ENCODE measurements at regions not wholly inside any gene's neighbourhood (a gene's known extent, or its start where the extent isn't known, plus 50 kb on each side); places are given as distances from the start of the nearest gene placed in this dataset.

- no peak overlapping the region for H3K4me3 ChIP-seq (ENCODE audit: low read length)
- 76% methylated on average over 2 of the region's 2 CpGs for WGBS (ENCODE audit: insufficient coverage)
Measured at GRCh38 chr7:34333184-34333583, 324.8 kb upstream of the NPSR1 start.

GRCh38 chr7:34333925-34334324, 324.1 kb upstream of the NPSR1 start:
- TF ChIP-seq CTCF (IDR thresholded peaks at IDR 0.05), result no peak
- H3K36me3 ChIP-seq (ENCODE audit: control insufficient read depth, insufficient read depth, low read length), result no peaks in the 10 kb centered on the region
- no peak overlapping the region for H3K4me3 Mint-ChIP-seq
- no peaks in the 10 kb centered on the region for H3K4me1 Mint-ChIP-seq
- H3K27ac Mint-ChIP-seq, result no peak overlapping the region
- no peaks in the 10 kb centered on the region for H3K27me3 Mint-ChIP-seq (ENCODE audit: low read depth in 2 of 2)
- ATAC-seq, result no peak
- intact Hi-C loops (cut with micrococcal nuclease), result no loop called here
- H3K4me3 ChIP-seq (ENCODE audit: low read length), result no peak overlapping the region
- peaks cover 6 to 9% of the 10 kb centered on the region in 2 donors for H3K9me3 Mint-ChIP-seq
- H3K27me3 ChIP-seq (ENCODE audit: control insufficient read depth, insufficient read depth, low read length), result no peaks in the 10 kb centered on the region
- WGBS (ENCODE audit: insufficient coverage), result 59% methylated on average over 4 of the region's 4 CpGs
- no peak for DNase-seq
- H3K36me3 Mint-ChIP-seq, result no peaks in the 10 kb centered on the region
- no peaks in the 10 kb centered on the region for H3K9me3 ChIP-seq (ENCODE audit: control insufficient read depth, insufficient read depth, low read length)
- no peaks in the 10 kb centered on the region for H3K4me1 ChIP-seq (ENCODE audit: control insufficient read depth, insufficient read depth, low read length)
- no peak overlapping the region for H3K27ac ChIP-seq (ENCODE audit: low read length)

More at GRCh38 chr7:34333184-34333583, 324.8 kb upstream of the NPSR1 start:
- no peaks in the 10 kb centered on the region for H3K4me1 Mint-ChIP-seq
- no peaks in the 10 kb centered on the region for H3K27me3 Mint-ChIP-seq (ENCODE audit: low read depth in 2 of 2)
- no peak overlapping the region for H3K27ac ChIP-seq (ENCODE audit: low read length)
- no peaks in the 10 kb centered on the region for H3K4me1 ChIP-seq (ENCODE audit: control insufficient read depth, insufficient read depth, low read length)
- intact Hi-C loops (cut with micrococcal nuclease), result no loop called here
- DNase-seq (no peak), ATAC-seq (no peak)
- no peaks in the 10 kb centered on the region for H3K27me3 ChIP-seq (ENCODE audit: control insufficient read depth, insufficient read depth, low read length)
- no peak overlapping the region for H3K27ac Mint-ChIP-seq
- no peak overlapping the region for H3K4me3 Mint-ChIP-seq
- TF ChIP-seq CTCF (IDR thresholded peaks at IDR 0.05), result no peak
- no peaks in the 10 kb centered on the region for H3K36me3 ChIP-seq (ENCODE audit: control insufficient read depth, insufficient read depth, low read length)
- H3K9me3 ChIP-seq (ENCODE audit: control insufficient read depth, insufficient read depth, low read length), result no peaks in the 10 kb centered on the region
- peaks cover 3 to 6% of the 10 kb centered on the region in 2 donors for H3K9me3 Mint-ChIP-seq
- no peaks in the 10 kb centered on the region for H3K36me3 Mint-ChIP-seq

- H3K36me3 ChIP-seq (ENCODE audit: control insufficient read depth, insufficient read depth, low read length), result no peaks in the 10 kb centered on the region
Measured at GRCh38 chr7:34337163-34337562, 320.9 kb upstream of the NPSR1 start.

More at GRCh38 chr7:34337163-34337562, 320.9 kb upstream of the NPSR1 start:
- intact Hi-C loops (cut with micrococcal nuclease), result no loop called here
- peaks cover 6 to 9% of the 10 kb centered on the region in 2 donors for H3K9me3 Mint-ChIP-seq
- no peaks in the 10 kb centered on the region for H3K9me3 ChIP-seq (ENCODE audit: control insufficient read depth, insufficient read depth, low read length)
- H3K27ac ChIP-seq (ENCODE audit: low read length), result no peak overlapping the region
- H3K4me3 ChIP-seq (ENCODE audit: low read length), result no peak overlapping the region
- WGBS (ENCODE audit: insufficient coverage), result no CpG with 5 or more reads among the region's 1 CpG
- H3K27ac Mint-ChIP-seq, result no peak overlapping the region
- no peaks in the 10 kb centered on the region for H3K36me3 Mint-ChIP-seq
- TF ChIP-seq CTCF (IDR thresholded peaks at IDR 0.05), result no peak
- H3K27me3 Mint-ChIP-seq (ENCODE audit: low read depth in 2 of 2), result no peaks in the 10 kb centered on the region
- ATAC-seq, result no peak
- no peaks in the 10 kb centered on the region for H3K4me1 Mint-ChIP-seq
- no peak overlapping the region for H3K4me3 Mint-ChIP-seq
- no peak for DNase-seq
- no peaks in the 10 kb centered on the region for H3K27me3 ChIP-seq (ENCODE audit: control insufficient read depth, insufficient read depth, low read length)
- H3K4me1 ChIP-seq (ENCODE audit: control insufficient read depth, insufficient read depth, low read length), result no peaks in the 10 kb centered on the region
